ENCODE measurements at regions not wholly inside any gene's neighbourhood (a gene's known extent, or its start where the extent isn't known, plus 50 kb on each side); places are given as distances from the start of the nearest gene placed in this dataset.

DNA sequence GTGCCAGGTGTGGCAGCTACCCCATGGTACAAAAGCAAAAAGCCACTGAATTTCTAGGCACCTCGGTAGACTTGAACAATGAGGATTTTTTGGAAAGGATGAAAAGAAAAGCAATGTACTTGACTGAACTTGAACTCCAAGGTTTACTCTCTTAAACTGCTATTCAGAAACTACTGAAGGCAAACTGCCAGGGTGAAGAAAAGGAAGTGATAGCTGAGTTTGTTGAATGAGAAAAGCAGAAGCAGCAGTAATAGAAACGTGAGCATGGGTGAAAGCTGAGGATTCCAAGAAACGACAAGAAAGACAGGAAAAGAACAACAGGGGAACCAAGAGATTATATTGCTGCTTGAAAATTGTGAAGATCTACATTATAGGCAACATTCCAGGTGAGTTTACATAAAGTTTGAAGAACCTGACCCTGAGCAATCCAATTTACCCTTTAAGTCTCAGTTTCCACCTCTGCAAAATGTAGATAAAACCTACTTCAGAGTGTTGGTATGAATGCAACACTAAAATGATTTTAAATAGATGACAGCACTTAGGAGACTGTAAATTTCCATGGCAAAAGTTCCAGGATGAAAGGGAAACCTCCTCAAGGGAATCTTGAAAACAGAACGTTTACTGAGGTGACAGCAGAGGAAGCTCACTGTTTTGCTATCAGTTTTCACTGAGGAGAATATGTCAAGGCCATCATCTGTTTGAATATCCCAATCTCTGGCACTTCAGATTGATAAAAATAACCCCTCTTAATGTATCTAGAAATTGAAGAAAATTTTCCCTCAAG, 245.8 kb downstream of the SPATA31D1 start:
- WGBS (ENCODE audit: insufficient coverage): 5% methylated on average over 3 of the region's 4 CpGs
- Histone ChIP-seq H3K27me3 (replicated peaks in 1 of 4; ENCODE audit: control extremely low read depth in 1 of 4, control insufficient read depth in 3 of 4, insufficient read depth in 4 of 4, low read length in 3 of 4) (no peaks in the 10 kb centered on the region), H3K27ac (ENCODE audit: low read length in 2 of 2) (no peak overlapping the region), H3K9me3 (ENCODE audit: control extremely low read depth in 1 of 3, control insufficient read depth in 2 of 3, insufficient read depth in 1 of 3, low read length in 2 of 3) (peaks cover 4 to 23% (median 19%) of the 10 kb centered on the region in 3 donors), H2AFZ (ENCODE audit: insufficient read depth, low read depth, low read length, poor library complexity, severe bottlenecking) (no peak overlapping the region), H3K4me2 (replicated peaks; ENCODE audit: low read depth, low read length, poor library complexity, severe bottlenecking) (peak overlapping the region; percentile 29), H4K20me1 (ENCODE audit: control insufficient read depth, insufficient read depth, low read length, poor library complexity, severe bottlenecking) (no peaks in the 10 kb centered on the region), H3K9ac (ENCODE audit: low read length) (no peak overlapping the region), H3K36me3 (replicated peaks in 1 of 2; ENCODE audit: control extremely low read depth in 1 of 2, control insufficient read depth in 1 of 2, extremely low read depth in 1 of 2, insufficient read depth in 2 of 2, low read length in 1 of 2) (no peaks in the 10 kb centered on the region), H3K79me2 (ENCODE audit: control insufficient read depth, insufficient read depth, low read length) (no peaks in the 10 kb centered on the region), H3K4me1 (ENCODE audit: control insufficient read depth in 2 of 2, insufficient read depth in 2 of 2, low read length in 2 of 2) (peaks cover 7% of the 10 kb centered on the region in 2 donors), H3K4me3 (ENCODE audit: control extremely low read depth in 1 of 5, extremely low read depth in 1 of 5, insufficient read depth in 1 of 5, low read depth in 2 of 5, low read length in 4 of 5) (no peak overlapping the region)
- Mint-ChIP-seq H3K4me3 (peak overlapping the region; percentile 3), H3K27me3 (no peaks in the 10 kb centered on the region), H3K4me1 (peaks cover 13% of the 10 kb centered on the region), H3K9me3 (ENCODE audit: insufficient read depth) (peaks cover 9% of the 10 kb centered on the region), H3K27ac (peak overlapping the region; percentile 0)
- TF ChIP-seq EZH2 (IDR thresholded peaks at IDR 0.05; ENCODE audit: borderline replicate concordance, insufficient read depth, low read depth, low read length, poor library complexity, severe bottlenecking): no peak
- TF ChIP-seq, protein P1, sequence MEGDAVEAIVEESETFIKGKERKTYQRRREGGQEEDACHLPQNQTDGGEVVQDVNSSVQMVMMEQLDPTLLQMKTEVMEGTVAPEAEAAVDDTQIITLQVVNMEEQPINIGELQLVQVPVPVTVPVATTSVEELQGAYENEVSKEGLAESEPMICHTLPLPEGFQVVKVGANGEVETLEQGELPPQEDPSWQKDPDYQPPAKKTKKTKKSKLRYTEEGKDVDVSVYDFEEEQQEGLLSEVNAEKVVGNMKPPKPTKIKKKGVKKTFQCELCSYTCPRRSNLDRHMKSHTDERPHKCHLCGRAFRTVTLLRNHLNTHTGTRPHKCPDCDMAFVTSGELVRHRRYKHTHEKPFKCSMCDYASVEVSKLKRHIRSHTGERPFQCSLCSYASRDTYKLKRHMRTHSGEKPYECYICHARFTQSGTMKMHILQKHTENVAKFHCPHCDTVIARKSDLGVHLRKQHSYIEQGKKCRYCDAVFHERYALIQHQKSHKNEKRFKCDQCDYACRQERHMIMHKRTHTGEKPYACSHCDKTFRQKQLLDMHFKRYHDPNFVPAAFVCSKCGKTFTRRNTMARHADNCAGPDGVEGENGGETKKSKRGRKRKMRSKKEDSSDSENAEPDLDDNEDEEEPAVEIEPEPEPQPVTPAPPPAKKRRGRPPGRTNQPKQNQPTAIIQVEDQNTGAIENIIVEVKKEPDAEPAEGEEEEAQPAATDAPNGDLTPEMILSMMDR (IDR thresholded peaks at IDR 0.05): no peak
- DNase-seq: peak; percentile 31
- intact Hi-C loops (cut with micrococcal nuclease): no loop called here
- CTCF ChIA-PET: no interaction called here
- POLR2A ChIA-PET: no interaction called here
- ATAC-seq (ENCODE audit: low read depth): no peak

DNA sequence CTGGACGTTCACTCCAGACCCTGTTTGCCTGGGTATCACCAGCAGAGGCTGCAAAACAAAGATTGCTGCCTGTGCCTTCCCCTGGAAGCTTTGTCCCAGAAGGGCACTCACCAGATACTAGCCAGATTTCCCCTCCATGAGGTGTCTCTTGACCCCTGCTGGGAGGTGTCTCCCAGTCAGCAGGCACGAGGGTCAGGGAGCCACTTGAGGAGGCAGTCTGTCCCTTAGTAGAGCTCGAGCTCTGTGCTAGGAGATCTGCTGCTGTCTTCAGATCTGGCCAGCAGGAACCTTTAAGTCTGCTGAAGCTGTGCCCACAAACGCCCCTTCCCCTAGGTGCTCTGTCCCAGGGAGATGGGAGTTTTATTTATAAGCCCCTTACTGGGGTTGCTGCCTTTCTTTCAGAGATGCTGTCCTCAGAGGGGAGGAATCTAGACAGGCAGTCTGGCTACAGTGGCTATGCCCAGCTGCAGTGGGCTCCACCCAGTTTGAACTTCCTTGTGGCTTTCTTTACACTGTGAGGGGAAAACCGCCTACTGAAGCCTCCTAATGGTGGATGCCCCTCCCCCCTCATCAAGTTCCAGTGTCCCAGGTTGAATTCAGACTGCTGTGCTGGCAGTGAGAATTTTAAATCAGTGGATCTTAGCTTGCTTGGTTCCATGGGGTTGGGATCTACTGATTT, 253.9 kb downstream of the SPATA31D1 start:
- Histone ChIP-seq H3K4me3 (ENCODE audit: control extremely low read depth in 1 of 5, extremely low read depth in 1 of 5, insufficient read depth in 1 of 5, low read depth in 2 of 5, low read length in 4 of 5) (no peak overlapping the region), H3K36me3 (replicated peaks in 1 of 2; ENCODE audit: control extremely low read depth in 1 of 2, control insufficient read depth in 1 of 2, extremely low read depth in 1 of 2, insufficient read depth in 2 of 2, low read length in 1 of 2) (no peaks in the 10 kb centered on the region), H3K4me2 (replicated peaks; ENCODE audit: low read depth, low read length, poor library complexity, severe bottlenecking) (peak overlapping the region; percentile 51), H3K4me1 (ENCODE audit: control insufficient read depth in 2 of 2, insufficient read depth in 2 of 2, low read length in 2 of 2) (peaks cover 17 to 19% of the 10 kb centered on the region in 2 donors), H3K9ac (ENCODE audit: low read length) (no peak overlapping the region), H4K20me1 (ENCODE audit: control insufficient read depth, insufficient read depth, low read length, poor library complexity, severe bottlenecking) (no peaks in the 10 kb centered on the region), H3K79me2 (ENCODE audit: control insufficient read depth, insufficient read depth, low read length) (no peaks in the 10 kb centered on the region), H3K27ac (ENCODE audit: low read length in 2 of 2) (no peak overlapping the region), H2AFZ (ENCODE audit: insufficient read depth, low read depth, low read length, poor library complexity, severe bottlenecking) (peak overlapping the region; percentile 23), H3K9me3 (ENCODE audit: control extremely low read depth in 1 of 3, control insufficient read depth in 2 of 3, insufficient read depth in 1 of 3, low read length in 2 of 3) (peaks cover 4 to 15% (median 8%) of the 10 kb centered on the region in 3 donors), H3K27me3 (replicated peaks in 1 of 4; ENCODE audit: control extremely low read depth in 1 of 4, control insufficient read depth in 3 of 4, insufficient read depth in 4 of 4, low read length in 3 of 4) (no peaks in the 10 kb centered on the region)
- WGBS (ENCODE audit: insufficient coverage): 88% methylated on average over 3 of the region's 5 CpGs
- no peak for TF ChIP-seq EZH2 (IDR thresholded peaks at IDR 0.05; ENCODE audit: borderline replicate concordance, insufficient read depth, low read depth, low read length, poor library complexity, severe bottlenecking)
- TF ChIP-seq, protein P1 (IDR thresholded peaks at IDR 0.05): no peak
- intact Hi-C loops (cut with micrococcal nuclease): no loop called here
- DNase-seq (peak; percentile 23), ATAC-seq (ENCODE audit: low read depth) (no peak)
- ChIA-PET POLR2A (no interaction called here), CTCF (no interaction called here)
- H3K27me3 Mint-ChIP-seq: no peaks in the 10 kb centered on the region
- peaks cover 19% of the 10 kb centered on the region for H3K9me3 Mint-ChIP-seq (ENCODE audit: insufficient read depth)
- H3K27ac Mint-ChIP-seq: no peak overlapping the region
- H3K4me3 Mint-ChIP-seq: peak overlapping the region; percentile 48
- H3K4me1 Mint-ChIP-seq: peaks cover 24% of the 10 kb centered on the region
